ENCODE measurements at regions not wholly inside any gene's neighbourhood (a gene's known extent, or its start where the extent isn't known, plus 50 kb on each side); places are given as distances from the start of the nearest gene placed in this dataset.
"Not testable (repeated sequence)": the region's sequence is repeated elsewhere in the genome, so short reads cannot be mapped to it uniquely, and the experiment has no call there.

GRCh38 chr4:138779761-138780160 lies 235.8 kb upstream of the NOCT start:
- not testable (repeated sequence) for TF ChIP-seq POLR2A, CTCF (IDR thresholded peaks at IDR 0.05)
